ENCODE measurements at regions not wholly inside any gene's neighbourhood (a gene's known extent, or its start where the extent isn't known, plus 50 kb on each side); places are given as distances from the start of the nearest gene placed in this dataset.
"Not testable (repeated sequence)": the region's sequence is repeated elsewhere in the genome, so short reads cannot be mapped to it uniquely, and the experiment has no call there.

- TF ChIP-seq SIN3A (IDR thresholded peaks at IDR 0.05; ENCODE audit: borderline replicate concordance, low read depth, low read length); FOXJ3 (CRISPR knock-in tag; IDR thresholded peaks at IDR 0.05); MAX (IDR thresholded peaks at IDR 0.05; ENCODE audit: low read depth); ELF1 (IDR thresholded peaks at IDR 0.05); POLR2AphosphoS5 (IDR thresholded peaks at IDR 0.05; ENCODE audit: low read depth, low read length); PBX3 (IDR thresholded peaks at IDR 0.05); REST (IDR thresholded peaks at IDR 0.05; ENCODE audit: low read depth, low read length); USF2 (IDR thresholded peaks at IDR 0.05; ENCODE audit: borderline replicate concordance, low read depth, low read length); FOXM1 (IDR thresholded peaks at IDR 0.05; ENCODE audit: low read depth); EP300 (IDR thresholded peaks at IDR 0.05; ENCODE audit: borderline replicate concordance in 1 of 2, low read depth in 1 of 2, low read length in 1 of 2); RCOR1 (IDR thresholded peaks at IDR 0.05; ENCODE audit: low read length); MXI1 (IDR thresholded peaks at IDR 0.05; ENCODE audit: low read depth, low read length); TAF1 (IDR thresholded peaks at IDR 0.05; ENCODE audit: borderline replicate concordance, low read depth, low read length): not testable (repeated sequence)
- TF ChIP-seq, protein P1, sequence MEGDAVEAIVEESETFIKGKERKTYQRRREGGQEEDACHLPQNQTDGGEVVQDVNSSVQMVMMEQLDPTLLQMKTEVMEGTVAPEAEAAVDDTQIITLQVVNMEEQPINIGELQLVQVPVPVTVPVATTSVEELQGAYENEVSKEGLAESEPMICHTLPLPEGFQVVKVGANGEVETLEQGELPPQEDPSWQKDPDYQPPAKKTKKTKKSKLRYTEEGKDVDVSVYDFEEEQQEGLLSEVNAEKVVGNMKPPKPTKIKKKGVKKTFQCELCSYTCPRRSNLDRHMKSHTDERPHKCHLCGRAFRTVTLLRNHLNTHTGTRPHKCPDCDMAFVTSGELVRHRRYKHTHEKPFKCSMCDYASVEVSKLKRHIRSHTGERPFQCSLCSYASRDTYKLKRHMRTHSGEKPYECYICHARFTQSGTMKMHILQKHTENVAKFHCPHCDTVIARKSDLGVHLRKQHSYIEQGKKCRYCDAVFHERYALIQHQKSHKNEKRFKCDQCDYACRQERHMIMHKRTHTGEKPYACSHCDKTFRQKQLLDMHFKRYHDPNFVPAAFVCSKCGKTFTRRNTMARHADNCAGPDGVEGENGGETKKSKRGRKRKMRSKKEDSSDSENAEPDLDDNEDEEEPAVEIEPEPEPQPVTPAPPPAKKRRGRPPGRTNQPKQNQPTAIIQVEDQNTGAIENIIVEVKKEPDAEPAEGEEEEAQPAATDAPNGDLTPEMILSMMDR (IDR thresholded peaks at IDR 0.05), result not testable (repeated sequence)
These were observed 104.1 kb downstream of the FAM72C start for GRCh38 chr1:143867590-143868220.
